ENCODE measurements at regions not wholly inside any gene's neighbourhood (a gene's known extent, or its start where the extent isn't known, plus 50 kb on each side); places are given as distances from the start of the nearest gene placed in this dataset.

GRCh38 chr16:25626172-25626571, 65.6 kb upstream of the HS3ST4 start:
- no peak for TF ChIP-seq CTCF (conservative IDR thresholded peaks at IDR 0.05)
- Mint-ChIP-seq H3K4me3 (no peak overlapping the region), H3K4me1 (no peaks in the 10 kb centered on the region), H3K36me3 (ENCODE audit: low read depth) (no peaks in the 10 kb centered on the region), H3K27me3 (ENCODE audit: low read depth) (no peaks in the 10 kb centered on the region), H3K27ac (ENCODE audit: unreplicated experiment) (no peak overlapping the region), H3K9me3 (peaks cover 4% of the 10 kb centered on the region)
- DNase-seq (ENCODE audit: low read depth, low spot score), result no peak

GRCh38 chr16:25625620-25626019, 66.1 kb upstream of the HS3ST4 start:
- H3K27me3 Mint-ChIP-seq (ENCODE audit: low read depth), result no peaks in the 10 kb centered on the region
- no peaks in the 10 kb centered on the region for H3K4me1 Mint-ChIP-seq
- no peak for TF ChIP-seq CTCF (conservative IDR thresholded peaks at IDR 0.05)
- peaks cover 4% of the 10 kb centered on the region for H3K9me3 Mint-ChIP-seq
- no peak overlapping the region for H3K27ac Mint-ChIP-seq (ENCODE audit: unreplicated experiment)
- H3K4me3 Mint-ChIP-seq, result no peak overlapping the region
- H3K36me3 Mint-ChIP-seq (ENCODE audit: low read depth), result no peaks in the 10 kb centered on the region
- no peak for DNase-seq (ENCODE audit: low read depth, low spot score)

GRCh38 chr16:25614716-25615265, 77.0 kb upstream of the HS3ST4 start:
- no peak for TF ChIP-seq CTCF (conservative IDR thresholded peaks at IDR 0.05)
- H3K9me3 Mint-ChIP-seq, result peaks cover 2% of the 10 kb centered on the region
- no peak overlapping the region for H3K27ac Mint-ChIP-seq (ENCODE audit: unreplicated experiment)
- H3K4me3 Mint-ChIP-seq, result no peak overlapping the region
- H3K4me1 Mint-ChIP-seq, result peaks cover 4% of the 10 kb centered on the region
- no peaks in the 10 kb centered on the region for H3K36me3 Mint-ChIP-seq (ENCODE audit: low read depth)
- H3K27me3 Mint-ChIP-seq (ENCODE audit: low read depth), result peaks cover 2% of the 10 kb centered on the region
- DNase-seq (ENCODE audit: low read depth, low spot score), result no peak

- peaks cover 4% of the 10 kb centered on the region for H3K4me1 Mint-ChIP-seq
- no peak overlapping the region for H3K4me3 Mint-ChIP-seq
- no peaks in the 10 kb centered on the region for H3K27me3 Mint-ChIP-seq (ENCODE audit: low read depth)
- no peak for DNase-seq (ENCODE audit: low read depth, low spot score)
- no peaks in the 10 kb centered on the region for H3K36me3 Mint-ChIP-seq (ENCODE audit: low read depth)
- H3K27ac Mint-ChIP-seq (ENCODE audit: unreplicated experiment), result no peak overlapping the region
- H3K9me3 Mint-ChIP-seq, result peaks cover under 1% of the 10 kb centered on the region
- TF ChIP-seq CTCF (conservative IDR thresholded peaks at IDR 0.05), result no peak
Measured at GRCh38 chr16:25613931-25614330, 77.8 kb upstream of the HS3ST4 start.

- Mint-ChIP-seq H3K4me1 (no peaks in the 10 kb centered on the region), H3K27me3 (ENCODE audit: low read depth) (peaks cover 11% of the 10 kb centered on the region), H3K9me3 (peaks cover 2% of the 10 kb centered on the region), H3K36me3 (ENCODE audit: low read depth) (no peaks in the 10 kb centered on the region), H3K27ac (ENCODE audit: unreplicated experiment) (no peak overlapping the region), H3K4me3 (no peak overlapping the region)
- no peak for DNase-seq (ENCODE audit: low read depth, low spot score)
- no peak for TF ChIP-seq CTCF (conservative IDR thresholded peaks at IDR 0.05)
Measured at GRCh38 chr16:25608002-25608401, 83.8 kb upstream of the HS3ST4 start.

GRCh38 chr16:25606069-25606468, 85.7 kb upstream of the HS3ST4 start:
- H3K27me3 Mint-ChIP-seq (ENCODE audit: low read depth), result peaks cover 17% of the 10 kb centered on the region

More at GRCh38 chr16:25606069-25606468, 85.7 kb upstream of the HS3ST4 start:
- H3K36me3 Mint-ChIP-seq (ENCODE audit: low read depth), result no peaks in the 10 kb centered on the region
- no peak overlapping the region for H3K27ac Mint-ChIP-seq (ENCODE audit: unreplicated experiment)
- peaks cover 2% of the 10 kb centered on the region for H3K9me3 Mint-ChIP-seq
- no peak for DNase-seq (ENCODE audit: low read depth, low spot score)
- TF ChIP-seq CTCF (conservative IDR thresholded peaks at IDR 0.05), result no peak
- no peak overlapping the region for H3K4me3 Mint-ChIP-seq
- H3K4me1 Mint-ChIP-seq, result no peaks in the 10 kb centered on the region
